HG03175 (cell line): ENCODE measurements at regions not wholly inside any gene's neighbourhood (a gene's known extent, or its start where the extent isn't known, plus 50 kb on each side); places are given as distances from the start of the nearest gene placed in this dataset.

Experiments used
- ATAC-seq: cut with Tn5 transposase; IDR thresholded peaks from one replicate; pipeline ENCODE4 v1.9.1; 2021; ENCODE audit warnings: mild to moderate bottlenecking, moderate library complexity; ENCODE audit not compliant: unreplicated experiment

DNA sequence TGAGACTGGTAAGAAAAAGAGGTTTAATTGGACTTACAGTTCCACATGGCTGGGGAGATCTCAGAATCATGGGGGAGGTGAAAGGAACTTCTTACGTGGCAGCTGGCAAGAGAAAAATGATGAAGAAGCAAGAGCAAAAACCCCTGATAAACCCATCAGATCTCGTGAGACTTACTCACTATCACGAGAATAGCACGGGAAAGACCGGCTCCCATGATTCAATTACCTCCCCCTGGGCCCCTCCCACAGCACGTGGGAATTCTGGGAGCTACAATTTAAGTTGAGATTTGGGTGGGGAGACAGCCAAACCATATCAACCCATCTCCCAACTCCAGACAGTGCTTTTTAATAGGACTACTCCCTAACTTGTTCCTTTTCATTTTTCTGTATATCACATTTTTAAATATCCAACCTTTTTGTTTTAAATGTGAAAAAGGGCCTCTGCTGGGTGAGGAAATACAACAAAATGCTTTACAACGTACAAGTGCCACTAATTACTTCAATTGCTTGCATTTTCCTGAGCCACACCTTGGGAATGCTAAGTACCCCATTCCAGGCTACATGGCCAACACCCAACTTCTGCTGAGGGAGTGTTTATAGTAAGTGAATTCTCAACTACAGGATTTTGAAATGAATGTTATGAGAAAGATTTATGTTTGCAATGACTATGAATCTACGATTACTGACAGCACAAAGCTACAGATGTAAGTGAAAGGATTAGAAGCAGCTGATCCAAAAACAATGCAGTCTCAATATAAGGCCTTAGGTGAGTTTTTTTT, 294.1 kb upstream of the CD180 start:
- ATAC-seq, result no peak

DNA sequence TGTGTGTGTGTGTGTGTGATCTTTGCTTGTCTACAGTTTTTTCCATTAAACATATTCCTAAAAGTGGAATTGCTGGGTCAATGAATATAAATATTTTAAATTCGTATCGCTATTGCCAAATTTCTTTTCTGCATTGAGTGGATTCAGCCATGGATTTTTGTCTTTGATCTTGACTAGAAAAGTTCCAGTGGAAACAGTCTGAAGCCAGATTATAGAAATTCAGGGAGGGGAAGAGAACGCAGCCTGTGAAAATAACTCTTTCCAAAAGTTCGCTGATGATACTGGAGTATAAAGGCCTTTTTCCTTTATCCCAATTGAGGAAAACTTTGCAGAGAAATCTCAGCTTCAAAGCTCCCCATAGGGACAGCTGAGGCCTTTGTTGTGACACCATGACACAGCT, 292.3 kb upstream of the CD180 start:
- ATAC-seq, result no peak

GRCh38 chr5:67487862-67488261, 291.3 kb upstream of the CD180 start:
- ATAC-seq, result no peak

DNA sequence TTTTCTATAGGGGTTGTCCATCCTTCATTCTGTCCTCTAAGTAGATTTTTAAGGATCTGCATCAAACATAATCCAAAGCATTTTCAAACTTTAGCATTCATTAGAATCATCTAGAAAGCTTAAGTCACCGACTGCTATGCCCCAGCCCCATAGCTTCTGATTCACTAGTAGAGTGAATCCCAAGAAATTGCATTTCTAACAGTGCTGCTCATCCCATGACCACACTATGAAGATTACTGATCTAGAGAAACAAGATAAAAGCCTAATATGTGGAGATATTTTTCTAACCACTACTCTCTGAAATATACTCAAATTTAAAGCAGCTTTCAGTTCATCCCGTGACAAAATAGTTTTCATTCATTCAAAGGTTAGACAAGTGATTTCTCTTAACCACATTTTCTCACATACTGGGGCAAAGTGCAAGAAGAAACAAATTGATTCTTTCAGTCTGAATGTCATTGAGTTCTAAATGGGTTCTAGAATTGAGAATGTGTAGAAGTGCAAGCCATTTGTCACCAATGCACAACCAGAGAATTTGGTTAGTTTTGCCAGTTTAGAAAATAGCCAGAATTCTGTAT, 286.9 kb upstream of the CD180 start:
- no peak for ATAC-seq

DNA sequence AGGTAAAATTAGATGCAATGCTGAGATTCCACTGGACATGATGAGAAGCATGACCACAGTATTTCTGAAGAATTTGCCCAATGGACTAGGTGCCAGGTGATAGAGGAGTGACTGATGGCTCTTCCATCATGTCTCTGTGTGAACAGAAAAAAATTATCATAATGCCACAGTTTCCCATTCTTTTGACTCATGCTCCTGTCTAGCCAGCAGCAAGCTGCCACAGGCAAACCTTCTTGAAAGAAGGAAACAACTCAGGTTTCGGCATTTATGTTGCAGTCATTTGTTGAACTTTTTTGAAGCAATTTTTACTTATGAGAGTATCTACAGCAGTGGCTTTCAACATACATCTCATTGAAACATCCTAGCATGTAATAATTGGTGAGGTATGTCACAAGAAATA, 284.8 kb upstream of the CD180 start:
- no peak for ATAC-seq

GRCh38 chr5:67478337-67478736, 281.7 kb upstream of the CD180 start:
- no peak for ATAC-seq

DNA sequence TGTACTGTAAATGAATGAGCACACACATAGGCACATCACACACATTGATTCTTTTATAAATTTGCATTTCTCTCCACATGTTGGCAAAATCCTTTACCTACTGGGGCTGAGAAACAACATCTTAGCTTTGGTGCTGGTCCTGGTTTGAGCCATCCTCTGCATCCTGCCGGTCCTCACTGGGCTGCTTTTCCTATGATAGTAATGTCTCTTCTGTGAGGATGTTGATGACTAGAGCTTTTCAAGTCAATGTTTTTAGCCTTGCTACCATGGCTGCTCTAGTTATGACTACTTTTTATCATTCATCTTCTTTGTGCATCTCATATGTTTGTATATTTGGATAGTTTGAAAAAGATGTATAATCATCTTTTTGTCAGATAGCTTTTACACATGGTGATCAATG, 280.4 kb upstream of the CD180 start:
- ATAC-seq, result no peak

- no peak for ATAC-seq
These were observed 279.9 kb upstream of the CD180 start for GRCh38 chr5:67476531-67476930.

GRCh38 chr5:67475489-67475888, 278.9 kb upstream of the CD180 start:
- ATAC-seq, result no peak

GRCh38 chr5:67474597-67475238, 278.1 kb upstream of the CD180 start:
- ATAC-seq, result no peak

GRCh38 chr5:67467110-67467509, 270.5 kb upstream of the CD180 start:
- no peak for ATAC-seq

- ATAC-seq, result no peak
These were observed 269.1 kb upstream of the CD180 start for GRCh38 chr5:67465537-67466207.

DNA sequence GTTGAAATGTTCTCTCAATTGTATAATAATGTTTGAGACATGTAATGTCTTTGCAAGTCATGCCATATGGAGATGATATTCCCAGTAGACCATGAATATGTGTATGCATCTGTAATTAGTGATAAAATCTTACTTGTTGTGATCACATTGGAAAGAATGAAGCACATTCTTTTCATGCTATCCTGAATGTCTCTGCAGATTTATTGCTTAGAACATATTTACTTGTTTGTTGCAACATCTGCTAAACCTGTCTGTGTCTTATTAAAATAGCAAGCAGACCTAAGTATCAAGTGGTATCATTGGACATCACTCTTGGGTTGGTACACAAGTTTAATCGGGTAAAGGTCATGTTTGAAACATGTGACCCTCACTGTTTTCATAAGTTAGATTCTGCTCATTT, 265.5 kb upstream of the CD180 start:
- ATAC-seq, result no peak

DNA sequence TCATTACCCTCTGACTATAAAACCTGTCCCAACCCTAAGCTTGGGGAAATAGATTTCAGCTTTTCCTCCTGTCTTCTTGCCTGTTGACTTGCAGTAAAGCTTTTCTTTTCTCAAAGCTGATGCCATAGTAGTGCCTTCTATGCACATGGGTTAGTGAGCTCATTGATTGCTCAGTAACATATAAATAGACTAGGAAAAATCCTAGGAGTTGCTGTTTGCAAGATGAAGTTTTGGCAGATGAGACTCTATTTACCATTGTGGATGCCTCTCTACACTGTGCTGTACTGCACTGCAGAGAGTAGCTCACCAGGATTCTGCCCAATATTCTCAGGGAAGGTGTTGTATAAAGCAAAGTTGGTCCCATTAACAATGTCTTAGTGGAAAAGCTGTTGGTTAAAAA, 262.7 kb upstream of the CD180 start:
- no peak for ATAC-seq

DNA sequence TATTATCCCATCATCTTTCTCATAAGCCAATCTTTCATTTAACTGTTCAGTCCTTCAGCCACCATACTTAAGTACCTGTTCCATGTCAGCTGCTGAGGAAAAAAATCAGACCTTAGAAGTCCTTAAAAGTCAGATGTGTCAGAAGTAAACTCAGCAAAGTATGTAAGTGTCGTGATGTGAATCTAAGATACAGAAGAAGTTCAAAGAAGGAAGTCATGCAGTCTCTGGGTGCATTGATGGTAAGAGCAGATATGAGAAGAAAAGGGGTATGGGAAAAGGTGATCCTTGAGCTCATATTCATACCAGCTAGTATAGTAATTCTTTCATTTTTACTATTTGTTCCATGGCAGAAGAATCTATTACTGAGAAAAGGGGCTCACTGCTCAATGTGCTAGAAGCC, 259.4 kb upstream of the CD180 start:
- no peak for ATAC-seq

DNA sequence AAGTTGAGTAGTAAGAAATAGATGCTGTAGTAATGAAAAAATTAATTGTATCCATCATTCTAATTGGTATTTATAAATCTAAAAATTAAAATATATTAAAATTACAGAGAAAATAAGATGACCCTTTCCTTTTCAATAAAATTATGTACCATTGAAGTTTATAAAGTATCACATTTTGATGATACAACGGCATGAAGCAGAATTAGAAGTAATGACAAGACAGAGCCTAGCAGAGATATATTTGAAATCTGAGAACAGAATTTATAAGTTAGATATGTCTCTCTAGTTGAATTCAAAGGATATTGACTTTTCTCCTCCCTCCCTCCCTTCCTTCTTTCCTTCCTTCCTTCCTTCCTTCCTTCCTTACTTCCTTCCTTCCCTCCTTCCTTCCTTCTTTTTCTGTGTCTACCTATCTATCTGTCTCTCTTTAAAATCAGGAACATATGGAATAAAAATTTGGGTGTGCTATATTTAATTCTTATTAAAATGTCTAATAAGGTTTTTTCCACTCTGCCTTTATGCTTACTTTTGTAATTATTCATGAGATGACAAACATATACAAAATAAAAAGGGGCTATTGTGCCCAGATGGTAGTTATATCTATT, 258.5 kb upstream of the CD180 start:
- ATAC-seq, result no peak

- no peak for ATAC-seq
These were observed 256.7 kb upstream of the CD180 start for GRCh38 chr5:67453111-67453905.

GRCh38 chr5:67451640-67452279, 255.2 kb upstream of the CD180 start:
- no peak for ATAC-seq

DNA sequence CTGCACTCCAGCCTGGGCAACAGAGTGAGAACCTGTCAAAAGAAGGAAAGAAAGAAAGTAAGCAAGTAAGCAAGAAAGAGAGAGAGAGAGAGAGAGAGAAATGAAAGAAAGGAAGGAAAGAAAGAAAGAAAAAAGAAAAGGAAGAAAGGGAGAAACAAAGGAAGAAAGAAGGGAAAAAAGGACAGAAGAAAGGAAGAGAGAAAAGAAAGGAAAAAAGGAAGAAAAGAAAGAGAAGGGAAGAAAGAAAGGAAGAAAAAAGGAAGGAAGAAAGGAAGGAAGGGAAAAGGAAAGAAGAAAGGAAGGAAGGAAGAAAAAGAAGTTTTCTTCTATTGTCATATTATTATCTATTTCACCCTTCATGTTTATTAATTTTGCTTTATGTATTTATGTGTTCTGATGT, 251.1 kb upstream of the CD180 start:
- no peak for ATAC-seq
